GM20000 (cell line): ENCODE measurements at regions not wholly inside any gene's neighbourhood (a gene's known extent, or its start where the extent isn't known, plus 50 kb on each side); places are given as distances from the start of the nearest gene placed in this dataset.

Experiments
- DNase-seq: peaks from one replicate; pipeline ENCODE4 v3.0.0; 2012; ENCODE audit warnings: low spot score
- CTCF ChIP-seq: IDR thresholded peaks from 2 replicates; pipeline ENCODE4 v1.5.1; 2012; ENCODE audit warnings: mild to moderate bottlenecking, control low read depth; ENCODE audit errors: extremely low read depth, missing control alignments

- DNase-seq = no peak
- no peak for TF ChIP-seq CTCF
Observed at GRCh38 chr11:122383186-122383585, 267.2 kb upstream of the BLID start.

- DNase-seq = no peak
- no peak for TF ChIP-seq CTCF
Observed at GRCh38 chr11:122375687-122376399, 259.8 kb upstream of the BLID start.

GRCh38 chr11:122368796-122369195 is 252.8 kb upstream of the BLID start:
- no peak for DNase-seq
- TF ChIP-seq CTCF = no peak

- no peak for TF ChIP-seq CTCF
- no peak for DNase-seq
Observed at GRCh38 chr11:122367809-122368231, 251.8 kb upstream of the BLID start.

- TF ChIP-seq CTCF = no peak
- no peak for DNase-seq
Observed at GRCh38 chr11:122365610-122366360, 249.8 kb upstream of the BLID start.

- no peak for DNase-seq
Observed at GRCh38 chr11:122363296-122363695, 247.3 kb upstream of the BLID start.

More at GRCh38 chr11:122363296-122363695, 247.3 kb upstream of the BLID start:
- TF ChIP-seq CTCF = no peak
